GM19328 (cell line): ENCODE measurements at regions not wholly inside any gene's neighbourhood (a gene's known extent, or its start where the extent isn't known, plus 50 kb on each side); places are given as distances from the start of the nearest gene placed in this dataset.

Source experiments
- ATAC-seq: cut with Tn5 transposase; IDR thresholded peaks from one replicate; pipeline ENCODE4 v1.9.1; 2021; ENCODE audit warnings: mild to moderate bottlenecking, moderate library complexity; ENCODE audit not compliant: unreplicated experiment

DNA sequence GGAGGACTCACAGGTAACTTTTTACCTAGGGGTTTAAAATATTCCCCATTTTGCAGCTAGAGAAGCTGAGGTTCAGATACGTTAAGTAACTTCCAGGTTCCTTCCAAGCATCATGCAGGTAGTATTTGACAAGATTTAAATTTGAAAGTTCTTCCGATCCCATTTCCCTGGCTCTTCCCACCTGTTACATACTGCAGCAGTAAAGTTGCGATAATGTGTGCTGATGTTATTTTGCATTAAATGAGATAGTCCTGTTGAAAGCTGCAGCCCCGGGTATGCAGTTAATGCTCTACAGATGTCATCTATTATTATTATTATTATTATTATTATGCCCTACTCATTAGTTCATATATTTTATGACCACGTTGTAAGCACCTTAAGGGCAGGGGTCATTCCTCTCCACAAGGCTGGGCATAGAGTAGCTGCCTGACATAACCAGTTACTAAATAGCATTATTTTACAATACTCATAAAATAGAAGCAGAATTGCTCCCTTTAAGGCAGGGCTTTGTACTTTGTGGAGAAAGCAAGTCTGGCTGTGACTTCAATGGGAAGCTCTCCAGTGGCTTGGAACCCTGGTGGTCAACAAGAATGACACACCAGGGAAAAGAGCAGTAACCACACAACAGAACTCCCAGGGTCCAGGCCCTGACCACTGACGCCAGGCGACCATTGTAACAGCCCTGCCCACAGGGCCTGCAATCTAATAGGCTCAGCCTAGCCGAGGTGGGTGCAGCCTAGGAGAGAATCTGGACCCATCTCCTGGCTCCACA, 90.8 kb upstream of the CALM2 start:
- no peak for ATAC-seq

DNA sequence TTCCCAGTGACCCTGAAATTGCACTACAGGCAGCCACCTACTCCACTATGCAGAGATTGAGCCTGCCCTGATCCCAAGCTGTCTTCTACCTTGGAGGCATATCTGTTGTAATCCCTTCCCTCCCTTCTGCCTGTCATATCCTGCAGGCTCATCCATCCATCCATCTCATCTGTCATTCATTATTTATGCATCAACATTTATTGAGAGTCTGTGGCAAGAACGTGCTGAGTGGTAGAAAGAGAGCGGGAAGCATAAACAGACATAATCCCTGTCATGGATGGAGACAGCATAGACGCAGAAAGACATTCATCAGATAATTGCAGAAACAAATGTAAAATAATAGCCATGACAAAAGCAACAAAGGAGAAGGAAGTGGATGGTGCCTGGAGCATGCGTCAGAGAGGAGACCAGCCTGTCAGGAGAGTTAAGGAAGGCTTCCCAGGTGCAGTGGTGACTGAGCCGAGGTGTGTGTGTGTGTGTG, 89.5 kb upstream of the CALM2 start:
- ATAC-seq, result no peak

DNA sequence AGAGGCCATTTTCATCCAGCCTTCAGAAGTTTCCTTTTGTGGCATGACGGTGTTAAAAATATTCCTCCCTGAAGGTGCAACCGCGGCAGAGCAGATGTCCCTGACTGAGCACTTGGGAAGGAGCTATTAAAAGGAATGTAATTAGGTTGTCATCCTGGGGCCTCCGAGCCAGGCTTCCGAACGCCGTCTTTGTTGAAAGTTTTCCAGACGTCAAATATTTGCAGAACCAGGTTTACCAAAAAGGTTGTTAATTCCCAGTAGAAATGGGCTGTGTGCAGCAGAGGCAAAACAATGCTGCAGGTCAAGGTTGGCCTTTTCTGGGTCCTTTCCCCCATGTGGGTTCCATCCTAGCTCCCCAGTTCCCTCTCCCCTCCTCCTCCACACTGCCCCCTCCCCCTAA, 88.8 kb upstream of the CALM2 start:
- no peak for ATAC-seq

DNA sequence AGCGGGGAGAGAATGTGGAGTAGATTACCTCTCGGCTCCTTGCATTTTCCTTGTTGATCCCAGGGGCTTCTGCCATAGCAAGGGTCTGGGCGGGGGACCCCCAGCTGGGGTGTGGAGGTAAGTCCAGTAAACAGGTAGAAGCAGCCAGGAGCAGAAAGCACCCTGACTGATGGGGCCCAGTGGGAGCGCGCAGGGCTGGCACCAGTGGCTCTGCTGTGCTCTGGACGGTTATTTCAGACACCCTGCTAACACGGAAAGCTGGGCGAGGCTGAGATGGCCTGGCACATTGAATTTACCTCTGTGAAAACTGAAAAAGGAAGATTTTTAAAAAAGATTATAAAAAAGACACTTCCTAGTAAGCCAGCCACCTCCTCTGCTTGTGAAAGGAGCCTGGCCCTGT, 88.4 kb upstream of the CALM2 start:
- no peak for ATAC-seq

GRCh38 chr2:47264143-47264542, 87.8 kb upstream of the CALM2 start:
- ATAC-seq, result no peak

DNA sequence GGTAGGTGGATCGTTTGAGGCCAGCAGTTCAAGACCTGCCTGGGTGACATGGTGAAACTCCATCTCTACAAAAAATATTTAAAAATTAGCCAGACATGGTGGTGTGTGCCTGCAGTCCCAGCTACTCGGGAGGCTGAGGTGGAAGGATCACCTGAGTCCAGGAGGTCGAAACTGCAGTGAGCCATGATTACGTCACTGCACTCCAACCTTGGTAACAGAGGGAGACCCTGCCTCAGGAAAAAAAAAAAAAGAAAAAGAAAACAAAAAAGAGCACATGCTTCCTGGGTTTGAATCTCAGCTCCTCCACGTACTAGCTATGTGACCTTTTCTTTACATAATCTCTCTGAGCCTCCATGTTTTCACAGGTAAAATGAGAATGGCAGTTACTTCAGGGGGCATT, 86.3 kb upstream of the CALM2 start:
- no peak for ATAC-seq

DNA sequence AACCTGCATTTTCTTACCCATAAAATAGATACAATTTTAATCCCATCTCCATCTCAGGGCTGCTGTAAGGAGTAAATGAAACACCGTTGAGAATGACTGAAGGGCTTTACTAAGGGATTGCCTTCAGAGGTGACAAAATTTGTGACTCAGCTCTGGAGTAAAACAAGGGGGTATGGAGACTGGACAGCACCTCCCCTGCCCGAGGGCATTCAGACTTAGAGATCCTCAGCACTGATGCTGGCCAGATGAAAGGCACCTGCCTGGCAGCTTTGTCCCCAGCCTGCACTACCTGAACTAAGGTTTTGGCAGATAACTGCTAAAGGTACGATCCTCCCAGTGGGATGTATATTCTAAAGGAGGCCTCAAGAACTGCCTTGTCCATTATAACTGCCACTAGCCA, 84.7 kb upstream of the CALM2 start:
- ATAC-seq, result no peak

- ATAC-seq, result no peak
Measured at GRCh38 chr2:47259829-47260228, 83.5 kb upstream of the CALM2 start.

- no peak for ATAC-seq
Measured at GRCh38 chr2:47257946-47258348, 81.6 kb upstream of the CALM2 start.

- no peak for ATAC-seq
Measured at GRCh38 chr2:47256416-47257087, 80.2 kb upstream of the CALM2 start.

- ATAC-seq, result no peak
Measured at GRCh38 chr2:47255794-47256193, 79.5 kb upstream of the CALM2 start.

DNA sequence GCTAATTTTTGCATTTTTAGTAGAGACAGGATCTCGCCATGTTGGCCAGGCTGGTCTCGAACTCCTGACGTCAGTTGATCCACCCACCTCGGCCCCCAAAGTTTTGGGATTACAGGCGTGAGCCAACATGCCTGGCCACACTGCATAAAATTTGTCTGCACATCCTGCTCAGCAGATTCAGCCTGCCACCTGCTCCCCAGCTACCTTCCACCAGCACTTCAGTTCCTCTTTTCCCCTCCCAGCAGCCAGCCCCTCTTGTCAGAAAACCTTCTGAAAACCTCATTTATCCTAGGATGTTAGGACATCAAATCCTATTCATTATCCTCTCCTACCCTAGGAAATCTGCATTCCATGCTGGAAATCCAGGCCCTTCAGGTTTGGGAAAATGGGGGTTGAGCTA, 78.2 kb upstream of the CALM2 start:
- ATAC-seq, result no peak

DNA sequence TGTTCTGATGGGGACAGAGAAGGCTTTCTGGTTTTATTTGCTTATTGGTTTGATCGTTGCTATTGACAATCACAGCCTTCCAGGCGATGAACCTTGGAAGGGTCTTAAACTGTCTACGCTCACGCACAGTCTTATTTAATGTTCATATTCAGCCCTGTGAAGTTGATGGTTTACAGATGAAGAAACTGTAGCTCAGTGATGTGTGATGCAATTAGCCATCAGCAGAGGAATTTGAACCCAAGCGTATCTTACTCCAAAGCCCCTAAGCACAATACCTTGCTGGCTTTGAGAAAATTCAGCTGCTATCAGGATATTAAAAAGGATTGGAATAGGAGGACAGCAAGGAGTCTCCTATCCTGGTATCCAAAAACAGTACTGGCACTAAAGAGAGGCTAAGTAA, 77.1 kb upstream of the CALM2 start:
- no peak for ATAC-seq

- no peak for ATAC-seq
Measured at GRCh38 chr2:47251404-47251675, 75.0 kb upstream of the CALM2 start.

DNA sequence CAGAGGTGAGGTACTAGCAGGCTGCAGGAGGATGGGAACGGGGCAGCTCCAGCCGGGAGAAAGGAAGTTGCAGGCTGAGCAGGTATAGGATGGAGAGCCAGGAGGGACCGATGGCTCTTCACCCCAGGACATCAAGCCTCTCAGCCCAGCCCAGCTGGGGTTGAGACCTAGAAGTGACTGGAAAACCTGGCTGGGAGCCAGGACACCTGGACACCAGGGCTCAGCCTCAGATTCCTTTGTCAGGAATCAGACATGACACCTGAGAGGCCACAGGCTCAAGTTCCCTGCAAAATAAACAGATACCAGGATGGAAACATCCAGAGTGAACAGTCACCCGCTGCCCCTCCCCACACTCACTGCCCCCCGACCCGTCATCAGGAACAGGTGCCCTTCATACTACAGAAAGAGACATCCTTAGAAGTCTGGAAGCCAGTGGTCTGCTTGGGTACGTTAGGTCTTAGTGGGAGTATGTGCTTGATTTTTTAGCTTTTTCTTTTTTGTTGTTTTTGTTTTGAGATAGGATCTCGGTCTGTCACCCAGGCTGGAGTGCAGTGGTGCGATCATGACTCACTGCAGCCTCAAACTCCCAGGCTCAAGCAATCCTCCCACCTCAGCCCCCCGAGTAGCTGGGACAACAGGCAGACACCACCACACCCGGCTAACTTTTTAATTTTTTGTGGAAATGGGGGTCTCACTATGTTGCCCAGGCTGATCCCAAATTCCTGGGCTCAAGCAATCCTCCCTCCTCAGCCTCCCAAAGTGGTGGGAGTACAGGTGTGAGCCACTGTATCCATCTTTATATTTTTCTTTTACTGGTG, 74.5 kb upstream of the CALM2 start:
- ATAC-seq, result no peak

GRCh38 chr2:47249931-47250330, 73.6 kb upstream of the CALM2 start:
- ATAC-seq, result no peak

GRCh38 chr2:47249157-47249900, 73.0 kb upstream of the CALM2 start:
- ATAC-seq, result no peak

DNA sequence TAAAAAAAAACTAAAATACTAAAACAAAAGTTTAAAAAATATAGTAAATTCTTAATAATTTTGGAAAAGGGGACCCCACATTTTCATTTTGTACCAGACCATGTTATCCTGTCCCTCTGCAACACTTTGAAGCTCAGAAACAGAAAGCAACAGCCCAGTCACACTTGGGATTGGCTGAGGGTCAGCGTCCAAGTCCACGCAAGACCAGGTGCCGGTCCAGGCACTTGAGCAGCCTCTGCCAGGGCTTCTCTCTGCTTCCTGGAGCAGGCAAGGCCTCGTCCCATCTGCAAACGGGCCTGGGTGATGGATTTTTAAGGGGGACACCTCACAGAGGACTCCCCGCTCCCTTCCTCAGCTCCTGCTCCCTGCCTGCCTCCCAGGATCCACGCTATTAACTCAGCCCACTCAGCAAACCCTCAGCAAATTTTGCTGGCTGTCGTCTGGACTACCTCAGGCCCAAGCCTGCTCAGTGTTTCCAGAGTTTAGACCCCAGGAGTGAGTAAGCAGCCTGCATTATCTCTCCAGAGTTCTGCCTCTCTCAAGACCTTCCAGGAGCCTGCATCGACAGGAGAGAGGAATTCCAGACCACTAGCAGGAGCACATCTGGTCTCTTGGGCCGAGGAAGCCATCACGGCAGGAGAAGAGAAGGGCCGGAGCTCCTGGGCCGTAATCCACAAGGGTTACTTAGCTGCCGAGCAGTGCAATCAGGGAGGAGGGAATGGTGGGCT, 67.4 kb upstream of the CALM2 start:
- ATAC-seq, result no peak

- no peak for ATAC-seq
Measured at GRCh38 chr2:47241715-47242114, 65.4 kb upstream of the CALM2 start.

- no peak for ATAC-seq
Measured at GRCh38 chr2:47239119-47239969, 63.0 kb upstream of the CALM2 start.
